Left ventricle myocardium inferior (tissue), 1 donor: ENCODE measurements at regions not wholly inside any gene's neighbourhood (a gene's known extent, or its start where the extent isn't known, plus 50 kb on each side); places are given as distances from the start of the nearest gene placed in this dataset.

Source experiments
- DNase-seq: peaks from one replicate; pipeline ENCODE4 v3.0.0-alpha.2; 2020
- H3K27ac ChIP-seq: fragments of 200-600 bp; replicated peaks from 2 replicates; pipeline ENCODE4 v1.8.0; 2021
- H3K27me3 ChIP-seq: fragments of 200-600 bp; 2 replicates; pipeline ENCODE4 v1.8.0; 2021; ENCODE audit warnings: low read depth
- H3K36me3 ChIP-seq: fragments of 200-600 bp; 2 replicates; pipeline ENCODE4 v1.8.0; 2021
- H3K4me1 ChIP-seq: fragments of 200-600 bp; 2 replicates; pipeline ENCODE4 v1.8.0; 2021
- H3K4me3 ChIP-seq: fragments of 200-600 bp; 2 replicates; pipeline ENCODE4 v1.8.0; 2021; ENCODE audit warnings: mild to moderate bottlenecking, moderate library complexity
- H3K9me3 ChIP-seq: fragments of 200-600 bp; replicated peaks from 2 replicates; pipeline ENCODE4 v1.8.0; 2021
- CTCF ChIP-seq: fragments of 200-600 bp; IDR thresholded peaks from 2 replicates; pipeline ENCODE4 v1.8.0; 2021; ENCODE audit warnings: antibody characterized with exemption, mild to moderate bottlenecking, borderline replicate concordance
- intact Hi-C: fragments of 100-400 bp; cut with micrococcal nuclease; formaldehyde crosslinking; loops from one replicate; pipeline ENCODE4 v1.11.0; 2022
- donor health status: DM: no; HTN: yes; CAD: no; lungs with severe emphysema.

GRCh38 chr10:131737543-131738395 is 163.0 kb upstream of the PPP2R2D start:
- Histone ChIP-seq H3K4me1 (no peaks in the 10 kb centered on the region), H3K27ac (no peak overlapping the region), H3K27me3 (peaks cover 62% of the 10 kb centered on the region), H3K4me3 (no peak overlapping the region), H3K9me3 (peaks cover 12% of the 10 kb centered on the region), H3K36me3 (no peaks in the 10 kb centered on the region)
- TF ChIP-seq CTCF = no peak
- DNase-seq = no peak
- intact Hi-C loops = no loop called here

- no peak for TF ChIP-seq CTCF
- Histone ChIP-seq H3K27me3 (peaks cover 67% of the 10 kb centered on the region), H3K9me3 (peaks cover 7% of the 10 kb centered on the region), H3K4me1 (no peaks in the 10 kb centered on the region), H3K27ac (no peak overlapping the region), H3K36me3 (no peaks in the 10 kb centered on the region), H3K4me3 (no peak overlapping the region)
- no peak for DNase-seq
- intact Hi-C loops = no loop called here
These were observed 162.4 kb upstream of the PPP2R2D start for GRCh38 chr10:131738396-131738735.

GRCh38 chr10:131739206-131739605 is 161.6 kb upstream of the PPP2R2D start:
- no peaks in the 10 kb centered on the region for H3K36me3 ChIP-seq
- H3K27me3 ChIP-seq = peaks cover 73% of the 10 kb centered on the region
- H3K4me1 ChIP-seq = no peaks in the 10 kb centered on the region
- TF ChIP-seq CTCF = no peak
- intact Hi-C loops = no loop called here
- no peak for DNase-seq
- H3K4me3 ChIP-seq = no peak overlapping the region
- H3K27ac ChIP-seq = no peak overlapping the region
- H3K9me3 ChIP-seq = peaks cover 7% of the 10 kb centered on the region

GRCh38 chr10:131742500-131742951 is 158.3 kb upstream of the PPP2R2D start:
- H3K27me3 ChIP-seq = peaks cover 85% of the 10 kb centered on the region
- peaks cover 7% of the 10 kb centered on the region for H3K9me3 ChIP-seq

More at GRCh38 chr10:131742500-131742951, 158.3 kb upstream of the PPP2R2D start:
- Histone ChIP-seq H3K27ac (no peak overlapping the region), H3K4me3 (no peak overlapping the region), H3K4me1 (no peaks in the 10 kb centered on the region), H3K36me3 (no peaks in the 10 kb centered on the region)
- no peak for DNase-seq
- no peak for TF ChIP-seq CTCF
- intact Hi-C loops = no loop called here
